HL-60 (cell line): ENCODE measurements at regions not wholly inside any gene's neighbourhood (a gene's known extent, or its start where the extent isn't known, plus 50 kb on each side); places are given as distances from the start of the nearest gene placed in this dataset.

Source experiments
- DNase-seq, 2 experiments: peaks; one replicate each; pipeline ENCODE4 v3.0.0-alpha.2; 2010 to 2020; ENCODE audit warnings: low read depth in 1 of 2, low spot score in 1 of 2
- H3K27ac ChIP-seq: fragments of 250-450 bp; sonication (Bioruptor Pico); replicated peaks from 2 replicates; pipeline ENCODE4 v1.5.1; 2020; ENCODE audit warnings: mild to moderate bottlenecking, moderate library complexity
- H3K27me3 ChIP-seq: fragments of 250-450 bp; sonication (Bioruptor Pico); 2 replicates; pipeline ENCODE4 v1.5.1; 2021; ENCODE audit warnings: mild to moderate bottlenecking, moderate library complexity; ENCODE audit not compliant: insufficient read depth, poor library complexity, severe bottlenecking
- H3K4me3 ChIP-seq: replicated peaks from 2 replicates; pipeline ENCODE4 v1.5.1; 2011; ENCODE audit warnings: mild to moderate bottlenecking, control low read depth, low read length; ENCODE audit not compliant: insufficient read depth
- GABPA ChIP-seq: IDR thresholded peaks from 2 replicates; pipeline ENCODE4 v1.6.1; 2012; ENCODE audit warnings: low read depth
- POLR2AphosphoS5 ChIP-seq: IDR thresholded peaks from 2 replicates; pipeline ENCODE4 v1.6.1; 2012; ENCODE audit warnings: low read depth
- SPI1 ChIP-seq: IDR thresholded peaks from 2 replicates; pipeline ENCODE4 v1.6.1; 2012; ENCODE audit warnings: low read depth, mild to moderate bottlenecking, borderline replicate concordance

DNA sequence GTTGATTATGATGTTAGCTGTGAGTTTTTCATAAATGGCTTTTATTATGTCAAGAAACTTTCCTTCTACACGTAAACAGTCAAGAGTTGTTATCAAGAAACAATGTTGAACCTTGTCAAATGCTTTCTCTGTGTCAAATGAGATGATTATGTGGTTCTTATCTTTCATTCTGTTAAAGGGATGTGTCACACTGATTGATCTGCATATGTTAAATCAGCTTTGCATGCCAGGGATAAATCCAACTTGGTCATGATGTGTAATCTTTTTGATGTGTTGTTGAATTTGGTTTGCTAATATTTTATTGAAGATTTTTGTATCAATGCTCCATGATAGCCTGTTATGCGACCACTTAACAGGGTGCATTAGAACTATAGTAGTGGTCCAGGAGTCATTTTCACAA lies 107.3 kb downstream of the C1QL2 start:
- no peak overlapping the region for H3K27ac ChIP-seq
- H3K27me3 ChIP-seq = peaks cover 6% of the 10 kb centered on the region
- no peak for TF ChIP-seq SPI1
- no peak for DNase-seq
- H3K4me3 ChIP-seq = no peak overlapping the region

DNA sequence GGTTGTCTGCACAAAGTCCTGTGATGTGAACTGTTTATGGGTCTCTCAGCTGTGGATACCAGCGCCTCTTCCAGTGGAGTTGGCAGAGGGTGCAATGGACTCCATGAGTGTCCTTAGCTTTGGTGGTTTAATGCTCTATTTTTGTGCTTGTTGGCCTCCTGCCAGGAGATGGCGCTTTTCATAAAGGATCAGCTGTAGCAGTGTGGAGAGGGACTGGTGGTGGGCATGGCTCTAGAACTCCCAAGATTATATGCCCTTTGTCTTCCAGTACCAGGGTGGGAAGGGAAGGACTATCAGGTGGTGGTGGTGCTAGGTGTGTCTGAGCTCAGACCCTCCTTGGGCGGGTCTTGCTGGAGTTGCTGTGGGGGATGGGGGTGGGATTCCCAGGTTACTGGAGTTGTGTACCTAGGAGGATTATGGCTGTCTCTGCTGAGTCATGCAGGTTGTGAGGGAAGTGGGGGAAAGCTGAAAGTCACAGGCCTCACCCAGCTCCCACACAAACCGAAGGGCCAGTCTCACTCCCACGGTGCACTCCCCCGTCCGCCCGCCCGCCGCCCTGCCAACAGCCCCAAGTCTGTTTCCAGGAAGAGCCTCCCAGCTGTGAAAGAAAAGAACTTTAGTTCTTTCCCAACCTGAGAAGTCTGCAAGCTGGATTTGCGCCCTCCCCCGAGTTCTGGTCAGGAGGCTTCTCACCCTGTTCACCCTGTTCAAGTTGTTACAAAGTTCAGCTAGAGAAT lies 108.1 kb downstream of the MARCO start:
- Histone ChIP-seq H3K27me3 (peaks cover 8% of the 10 kb centered on the region), H3K4me3 (no peak overlapping the region), H3K27ac (no peak overlapping the region)
- TF ChIP-seq POLR2AphosphoS5 = peak; percentile 59
- TF ChIP-seq GABPA = no peak
- DNase-seq = peak in 1 of 2 experiments; percentile 56
